Hypothalamus (tissue), 51 donors: ENCODE measurements at regions not wholly inside any gene's neighbourhood (a gene's known extent, or its start where the extent isn't known, plus 50 kb on each side); places are given as distances from the start of the nearest gene placed in this dataset.

ENCODE experiments used
- DNase-seq, 51 donors: peaks; one replicate each; lab custom pipeline; 2025; lab: John Stamatoyannopoulos, UW

- DNase-seq: no peak
Observed at GRCh38 chr9:94159069-94159939, 75.0 kb downstream of the PTPDC1 start.

GRCh38 chr9:94160594-94161501 lies 76.6 kb downstream of the PTPDC1 start:
- no peak for DNase-seq

GRCh38 chr9:94161673-94162072 lies 77.4 kb downstream of the PTPDC1 start:
- DNase-seq: no peak

- no peak for DNase-seq
Observed at GRCh38 chr9:94164806-94165549, 80.7 kb downstream of the PTPDC1 start.

- peak; percentile 55 to 99 (median 97) for DNase-seq
Observed at GRCh38 chr9:94165592-94166235, 81.5 kb downstream of the PTPDC1 start.

DNA sequence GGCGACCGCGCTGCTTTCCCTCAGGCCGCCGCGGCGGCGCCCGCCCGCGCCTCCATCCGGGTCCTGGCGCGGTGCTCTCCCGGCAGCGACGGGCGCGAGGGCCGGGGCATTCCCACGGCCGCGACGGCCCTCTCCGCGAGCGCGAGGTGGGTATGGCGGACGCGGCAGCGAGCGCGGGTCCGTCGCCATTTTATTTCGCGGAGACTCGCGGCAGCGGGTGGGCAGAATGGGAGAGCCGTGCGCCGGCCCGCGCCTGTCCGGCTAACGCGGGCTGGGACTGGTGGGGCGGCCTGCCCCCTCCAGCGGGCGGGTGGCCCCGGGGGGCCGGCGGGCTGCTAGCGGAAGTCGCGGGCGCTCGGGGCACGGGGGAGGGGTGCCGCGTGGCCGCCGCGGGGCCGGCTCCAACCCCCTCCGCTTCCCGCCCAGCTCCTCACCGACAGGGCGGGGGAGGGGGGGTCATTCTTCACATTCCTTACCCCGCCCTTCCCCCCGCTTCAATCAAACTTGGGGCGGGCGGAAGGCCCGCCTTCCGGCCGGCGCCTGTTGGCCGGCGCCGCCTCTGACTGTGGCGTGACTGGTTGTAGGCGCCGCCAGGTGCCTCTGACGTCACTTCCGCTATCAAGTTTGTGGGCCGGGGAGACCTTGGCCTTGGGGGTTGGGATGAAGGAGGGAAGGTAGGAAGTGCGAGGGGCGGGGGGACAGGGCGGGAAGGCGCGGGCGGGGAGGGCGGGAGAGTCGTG lies 82.1 kb downstream of the PTPDC1 start:
- DNase-seq: peak; percentile 28 to 97 (median 93)

GRCh38 chr9:94166976-94167346 lies 82.7 kb downstream of the PTPDC1 start:
- DNase-seq: peak in 1 of 51 donors; percentile 66

DNA sequence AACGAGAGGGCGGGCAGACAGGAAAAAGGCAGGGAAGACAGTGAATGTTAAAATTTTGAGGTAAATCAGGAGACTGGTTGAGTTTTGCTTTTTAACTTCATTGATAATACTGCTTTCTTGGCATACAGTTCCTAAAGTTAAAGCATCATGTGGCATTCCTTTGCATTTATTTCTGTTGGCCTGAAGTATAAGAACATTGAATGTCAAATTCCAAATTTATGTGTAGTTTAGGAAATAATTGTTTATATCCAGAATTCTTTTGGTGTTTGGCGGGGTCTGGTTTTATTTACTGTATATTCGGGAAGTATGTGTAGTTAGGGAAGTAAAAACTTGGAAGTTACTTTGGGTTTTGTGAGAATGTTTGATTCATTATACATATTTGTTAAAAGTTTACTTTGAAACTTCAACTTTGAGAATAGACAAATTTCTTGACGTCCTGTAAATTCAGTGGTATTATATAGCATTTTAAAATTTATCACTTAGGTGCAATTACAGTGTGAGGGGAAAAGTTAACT lies 83.2 kb downstream of the PTPDC1 start:
- no peak for DNase-seq

- no peak for DNase-seq
Observed at GRCh38 chr9:94168203-94169000, 84.1 kb downstream of the PTPDC1 start.

GRCh38 chr9:94169968-94170367 lies 85.7 kb downstream of the PTPDC1 start:
- DNase-seq: no peak

DNA sequence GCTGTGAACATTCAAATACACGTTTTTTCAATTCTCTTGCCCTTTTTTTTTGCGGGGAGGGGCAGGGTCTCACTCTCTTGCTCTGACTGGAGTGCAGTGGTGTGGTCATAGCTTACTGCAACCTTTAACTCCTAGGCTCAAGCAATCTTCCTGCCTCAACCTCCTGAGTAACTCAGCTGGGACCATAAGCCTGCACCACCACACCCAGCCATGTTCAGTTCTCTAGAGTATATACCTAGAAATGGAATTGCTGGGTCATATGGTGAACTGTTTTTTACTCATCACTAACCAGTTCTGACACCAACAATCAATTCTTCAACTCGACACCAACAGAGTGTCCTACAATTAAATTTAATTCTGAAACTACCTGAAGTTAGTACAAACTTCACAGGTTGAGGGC lies 85.5 kb upstream of the ZNF169 start:
- DNase-seq: no peak

GRCh38 chr9:94174164-94174563 lies 84.9 kb upstream of the ZNF169 start:
- DNase-seq: no peak

DNA sequence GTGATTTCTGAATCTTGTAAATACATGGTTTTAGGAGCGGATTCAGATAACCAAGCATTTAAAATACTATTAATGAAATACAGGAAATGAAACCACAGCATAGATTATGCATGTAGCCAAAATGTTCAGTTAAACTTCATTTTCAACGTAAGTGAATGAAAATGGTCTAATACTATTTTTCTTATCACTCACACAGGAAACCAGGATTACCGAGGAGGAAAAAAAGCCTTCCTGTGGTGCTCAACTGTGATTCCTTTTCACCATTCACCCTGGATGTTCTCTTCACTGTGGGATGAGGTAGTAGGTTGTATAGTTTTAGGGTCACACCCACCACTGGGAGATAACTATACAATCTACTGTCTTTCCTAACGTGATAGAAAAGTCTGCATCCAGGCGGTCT lies 83.4 kb upstream of the ZNF169 start:
- no peak for DNase-seq

DNA sequence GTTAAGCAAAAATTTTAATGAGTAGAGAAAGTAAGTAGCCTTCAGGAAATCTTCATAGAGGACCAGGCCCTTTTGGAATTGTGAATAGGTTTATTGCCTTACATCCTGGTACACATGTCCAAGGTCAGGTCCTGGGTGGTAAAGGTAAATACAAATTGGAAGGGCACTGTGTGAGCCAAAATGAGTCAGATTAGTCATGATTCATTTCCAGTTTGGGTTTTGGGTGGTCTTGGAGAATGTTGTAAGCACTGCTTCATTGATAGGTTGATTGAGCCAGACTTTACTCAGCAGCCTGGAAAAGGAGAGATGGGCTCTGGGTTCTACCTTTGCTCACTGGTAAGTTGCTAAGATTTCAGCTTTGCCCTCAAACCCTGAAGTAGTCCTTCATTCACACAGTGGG lies 82.5 kb upstream of the ZNF169 start:
- no peak for DNase-seq

DNA sequence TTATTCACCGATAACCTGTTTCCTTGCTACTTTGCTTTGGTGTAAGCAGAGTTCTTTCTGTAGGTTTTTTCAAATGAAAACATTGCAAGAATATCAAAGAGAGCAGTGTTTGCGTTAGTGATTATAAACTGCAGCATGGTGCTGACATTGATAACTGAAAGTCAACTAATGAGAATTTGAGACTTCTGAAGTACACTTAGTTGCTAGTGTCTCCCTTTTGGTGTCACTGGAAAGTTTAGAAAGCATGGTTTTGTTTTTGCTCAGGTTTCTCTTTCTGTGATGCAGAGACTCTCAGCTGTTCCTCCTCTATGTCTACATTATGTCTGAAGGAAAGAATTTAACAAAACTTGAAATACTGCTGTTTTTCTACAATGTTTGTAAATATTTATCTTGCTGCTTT lies 80.2 kb upstream of the ZNF169 start:
- no peak for DNase-seq

GRCh38 chr9:94181408-94182181 lies 77.5 kb upstream of the ZNF169 start:
- DNase-seq: no peak

- DNase-seq: peak in 1 of 51 donors; percentile 2
Observed at GRCh38 chr9:94182532-94182931, 76.6 kb upstream of the ZNF169 start.
